Stomach (tissue), 8 donors: ENCODE measurements at regions not wholly inside any gene's neighbourhood (a gene's known extent, or its start where the extent isn't known, plus 50 kb on each side); places are given as distances from the start of the nearest gene placed in this dataset.
A peak's percentile ranks its signal among the peaks of the same experiment; 100 is the strongest.

Experiments
- DNase-seq, 2 donors: peaks; one replicate each; pipeline versions ENCODE4 v3.0.0 to v3.0.0-alpha.2; 2013 to 2019
- H3K27ac ChIP-seq, 5 donors: fragments of 200-600 bp in 4 of 5; sonication (generic) in 4 of 5; one replicate each; pipeline ENCODE4 v1.5.1; 2013 to 2019; ENCODE audit warnings: mild to moderate bottlenecking in 1 of 5, moderate library complexity in 1 of 5
- H3K27me3 ChIP-seq, 3 donors: fragments of 200-600 bp; sonication (generic); one replicate each; pipeline ENCODE4 v1.5.1; 2017 to 2019; ENCODE audit warnings: mixed run types in 1 of 3
- H3K36me3 ChIP-seq, 4 donors: fragments of 200-600 bp; sonication (generic); 1 replicate in 3 of 4; 2 replicates in 1 of 4; pipeline ENCODE4 v1.5.1; 2016 to 2019
- H3K4me1 ChIP-seq, 4 donors: fragments of 200-600 bp; sonication (generic); one replicate each; pipeline ENCODE4 v1.5.1; 2016 to 2019
- H3K4me3 ChIP-seq, 4 donors: fragments of 200-600 bp; sonication (generic) in 3 of 4; one replicate each; pipeline ENCODE4 v1.5.1; 2016 to 2019; ENCODE audit warnings: mild to moderate bottlenecking in 1 of 4
- H3K9me3 ChIP-seq, 4 donors: fragments of 200-600 bp; sonication (generic); one replicate each; pipeline ENCODE4 v1.5.1; 2016 to 2019
- CTCF ChIP-seq, 7 experiments: fragments of 450-650 bp in 4 of 7; fragments of 200-600 bp in 3 of 7; sonication (generic) in 3 of 7; IDR thresholded peaks; one replicate each; pipeline ENCODE4 v1.5.1; 2016 to 2019; ENCODE audit warnings: antibody characterized with exemption in 7 of 7, control low read depth in 2 of 7, mild to moderate bottlenecking in 1 of 7
- EP300 ChIP-seq: sonication (generic); formaldehyde crosslinking; IDR thresholded peaks from one replicate; pipeline ENCODE4 v1.6.1; 2017; ENCODE audit warnings: antibody characterized with exemption
- POLR2A ChIP-seq, 4 donors: fragments of 450-650 bp; IDR thresholded peaks; one replicate each; pipeline ENCODE4 v1.6.1; 2016; ENCODE audit warnings: antibody characterized with exemption in 4 of 4, control low read depth in 2 of 4, mild to moderate bottlenecking in 1 of 4, moderate library complexity in 1 of 4
- POLR2AphosphoS5 ChIP-seq, 3 donors: sonication (generic); formaldehyde crosslinking; IDR thresholded peaks; one replicate each; pipeline ENCODE4 v1.6.1; 2016; ENCODE audit warnings: antibody characterized with exemption in 3 of 3
- WGBS, 5 donors: extraction: QIAGEN DNeasy Blood & Tissue Kit in 3 of 5; methylation state at CpG; one replicate each; pipeline versions ENCODE4 v1.1.5 to v1.1.7; 2013 to 2018; 5-methylcytosine and 5-hydroxymethylcytosine counted together
- intact Hi-C: fragments of 100-400 bp; cut with DNase I; formaldehyde crosslinking; loops from one replicate; pipeline ENCODE4 v1.15.1; 2023; ENCODE audit warnings: low total_unique reads
- donor health status: healthy with polysubstance abuse.
- donor health status: Bipolar disorder and iron deficiency.
- donor health status: healthy.

GRCh38 chr2:164065038-164065437, 329.2 kb upstream of the FIGN start:
- Histone ChIP-seq H3K4me3 (no peak overlapping the region), H3K4me1 (no peaks in the 10 kb centered on the region), H3K36me3 (no peaks in the 10 kb centered on the region), H3K27ac (no peak overlapping the region), H3K27me3 (no peaks in the 10 kb centered on the region), H3K9me3 (no peaks in the 10 kb centered on the region)
- DNase-seq: no peak
- intact Hi-C loops: no loop called here
- TF ChIP-seq POLR2AphosphoS5 (IDR thresholded peaks at IDR 0.05): no peak
- TF ChIP-seq POLR2A (IDR thresholded peaks at IDR 0.05): no peak
- no peak for TF ChIP-seq EP300
- no peak for TF ChIP-seq CTCF (IDR thresholded peaks at IDR 0.05)
- 63 to 85% (median 76%) methylated on average over 2 of the region's 2 CpGs for WGBS, 5 donors

- DNase-seq: peak; percentile 28 to 43
- Histone ChIP-seq H3K4me1 (no peaks in the 10 kb centered on the region), H3K9me3 (no peaks in the 10 kb centered on the region), H3K27ac (no peak overlapping the region), H3K27me3 (no peaks in the 10 kb centered on the region), H3K4me3 (no peak overlapping the region), H3K36me3 (no peaks in the 10 kb centered on the region)
- intact Hi-C loops: no loop called here
- 8 to 22% (median 15%) methylated on average over 2 of the region's 2 CpGs for WGBS, 5 donors
- no peak for TF ChIP-seq POLR2A (IDR thresholded peaks at IDR 0.05)
- peak in 5 of 7 experiments; percentile 10 to 52 (median 44) for TF ChIP-seq CTCF (IDR thresholded peaks at IDR 0.05)
Observed at GRCh38 chr2:164061129-164061746, 325.4 kb upstream of the FIGN start.

- H3K4me1 ChIP-seq: no peaks in the 10 kb centered on the region
Observed at GRCh38 chr2:164060031-164060430, 324.2 kb upstream of the FIGN start.

GRCh38 chr2:164055623-164056022, 319.8 kb upstream of the FIGN start:
- 58 to 80% (median 74%) methylated on average over 2 of the region's 2 CpGs for WGBS, 5 donors
- no peak overlapping the region for H3K4me3 ChIP-seq
- H3K36me3 ChIP-seq: no peaks in the 10 kb centered on the region
- no peak overlapping the region for H3K27ac ChIP-seq
- H3K9me3 ChIP-seq: no peaks in the 10 kb centered on the region
- TF ChIP-seq POLR2A (IDR thresholded peaks at IDR 0.05) (no peak), POLR2AphosphoS5 (IDR thresholded peaks at IDR 0.05) (no peak), EP300 (no peak), CTCF (IDR thresholded peaks at IDR 0.05) (no peak)
- intact Hi-C loops: no loop called here
- H3K4me1 ChIP-seq: no peaks in the 10 kb centered on the region
- no peaks in the 10 kb centered on the region for H3K27me3 ChIP-seq
- peak in 1 of 2 donors; percentile 12 for DNase-seq

More at GRCh38 chr2:164060031-164060430, 324.2 kb upstream of the FIGN start:
- no peaks in the 10 kb centered on the region for H3K9me3 ChIP-seq
- intact Hi-C loops: no loop called here
- no peak overlapping the region for H3K27ac ChIP-seq
- H3K36me3 ChIP-seq: no peaks in the 10 kb centered on the region
- 84 to 95% (median 89%) methylated on average over 2 of the region's 2 CpGs for WGBS, 5 donors
- H3K4me3 ChIP-seq: no peak overlapping the region
- H3K27me3 ChIP-seq: no peaks in the 10 kb centered on the region
- DNase-seq: no peak
- TF ChIP-seq POLR2AphosphoS5 (IDR thresholded peaks at IDR 0.05): no peak
- TF ChIP-seq EP300: no peak
- no peak for TF ChIP-seq POLR2A (IDR thresholded peaks at IDR 0.05)
- no peak for TF ChIP-seq CTCF (IDR thresholded peaks at IDR 0.05)
